ENCODE measurements at regions not wholly inside any gene's neighbourhood (a gene's known extent, or its start where the extent isn't known, plus 50 kb on each side); places are given as distances from the start of the nearest gene placed in this dataset.

GRCh38 chr3:117954131-117954530 lies 1080.5 kb downstream of the IGSF11 start:
- DNase-seq (ENCODE audit: low spot score), result no peak

GRCh38 chr3:117955196-117955595 lies 1079.5 kb downstream of the IGSF11 start:
- no peak for DNase-seq (ENCODE audit: low spot score)

- no peak for DNase-seq (ENCODE audit: low spot score)
Measured at GRCh38 chr3:117958027-117958426, 1076.6 kb downstream of the IGSF11 start.

- DNase-seq (ENCODE audit: low spot score), result no peak
Measured at GRCh38 chr3:117962750-117963149, 1071.9 kb downstream of the IGSF11 start.

- no peak for DNase-seq (ENCODE audit: low spot score)
Measured at GRCh38 chr3:117963858-117964257, 1070.8 kb downstream of the IGSF11 start.

- DNase-seq (ENCODE audit: low spot score), result no peak
Measured at GRCh38 chr3:117964814-117965213, 1069.8 kb downstream of the IGSF11 start.

- DNase-seq (ENCODE audit: low spot score), result no peak
Measured at GRCh38 chr3:117977504-117978228, 1057.0 kb downstream of the IGSF11 start.

GRCh38 chr3:117979466-117979865 lies 1055.2 kb downstream of the IGSF11 start:
- no peak for DNase-seq (ENCODE audit: low spot score)

GRCh38 chr3:117987256-117987655 lies 1047.4 kb downstream of the IGSF11 start:
- DNase-seq (ENCODE audit: low spot score), result no peak

GRCh38 chr3:117989982-117990381 lies 1044.7 kb downstream of the IGSF11 start:
- DNase-seq (ENCODE audit: low spot score), result no peak

- no peak for DNase-seq (ENCODE audit: low spot score)
Measured at GRCh38 chr3:117990627-117991026, 1044.0 kb downstream of the IGSF11 start.

GRCh38 chr3:117995842-117996437 lies 1038.7 kb downstream of the IGSF11 start:
- DNase-seq (ENCODE audit: low spot score), result no peak

GRCh38 chr3:117997201-117998049 lies 1037.2 kb downstream of the IGSF11 start:
- DNase-seq (ENCODE audit: low spot score), result no peak

GRCh38 chr3:117998071-117998470 lies 1036.6 kb downstream of the IGSF11 start:
- no peak for DNase-seq (ENCODE audit: low spot score)

GRCh38 chr3:118000219-118000618 lies 1034.4 kb downstream of the IGSF11 start:
- no peak for DNase-seq (ENCODE audit: low spot score)

- DNase-seq (ENCODE audit: low spot score), result no peak
Measured at GRCh38 chr3:118001380-118001779, 1033.3 kb downstream of the IGSF11 start.

GRCh38 chr3:118011910-118012309 lies 1022.7 kb downstream of the IGSF11 start:
- DNase-seq (ENCODE audit: low spot score), result no peak

GRCh38 chr3:118029049-118029448 lies 1005.6 kb downstream of the IGSF11 start:
- no peak for DNase-seq (ENCODE audit: low spot score)

- DNase-seq (ENCODE audit: low spot score), result no peak
Measured at GRCh38 chr3:118036215-118036614, 998.4 kb downstream of the IGSF11 start.

- DNase-seq (ENCODE audit: low spot score), result no peak
Measured at GRCh38 chr3:118055381-118055780, 979.3 kb downstream of the IGSF11 start.

- DNase-seq (ENCODE audit: low spot score), result no peak
Measured at GRCh38 chr3:118057086-118057485, 977.6 kb downstream of the IGSF11 start.

- no peak for DNase-seq (ENCODE audit: low spot score)
Measured at GRCh38 chr3:118059096-118059495, 975.5 kb downstream of the IGSF11 start.

GRCh38 chr3:118067439-118067838 lies 967.2 kb downstream of the IGSF11 start:
- no peak for DNase-seq (ENCODE audit: low spot score)
